ENCODE measurements at regions not wholly inside any gene's neighbourhood (a gene's known extent, or its start where the extent isn't known, plus 50 kb on each side); places are given as distances from the start of the nearest gene placed in this dataset.

- H3K27me3 Mint-ChIP-seq (ENCODE audit: insufficient read depth) = peaks cover 2% of the 10 kb centered on the region
- no peak overlapping the region for H3K27ac ChIP-seq (ENCODE audit: low read depth, low read length)
- 90 to 93% methylated on average over 6 to 14 of the region's 14 CpGs for WGBS, 2 experiments (ENCODE audit: insufficient coverage in 1 of 2, insufficient read length in 1 of 2)
- H3K9ac ChIP-seq (ENCODE audit: extremely low read depth, low read length, poor library complexity, severe bottlenecking) = no peak overlapping the region
- H3K36me3 ChIP-seq (ENCODE audit: control insufficient read depth, insufficient read depth, low read length) = no peaks in the 10 kb centered on the region
- no peak overlapping the region for H3K4me3 ChIP-seq (ENCODE audit: low read length)
- TF ChIP-seq CTCF (conservative IDR thresholded peaks at IDR 0.05) = no peak
- H3K27ac Mint-ChIP-seq = no peak overlapping the region
- DNase-seq = no peak
- no peaks in the 10 kb centered on the region for H3K4me1 Mint-ChIP-seq
- no peaks in the 10 kb centered on the region for H3K27me3 ChIP-seq (ENCODE audit: control insufficient read depth, insufficient read depth, low read length, poor library complexity, severe bottlenecking)
- H3K4me3 Mint-ChIP-seq = no peak overlapping the region
- H3K4me1 ChIP-seq (ENCODE audit: control insufficient read depth, insufficient read depth, low read length) = no peaks in the 10 kb centered on the region
- H3K36me3 Mint-ChIP-seq (ENCODE audit: low read depth) = no peaks in the 10 kb centered on the region
- peaks cover 36% of the 10 kb centered on the region for H3K9me3 Mint-ChIP-seq
- H3K9me3 ChIP-seq (ENCODE audit: control insufficient read depth, low read length) = peaks cover 20% of the 10 kb centered on the region
These were observed 278.0 kb downstream of the SMOC2 start for GRCh38 chr6:168718821-168719475.

Measured in endodermal cell (in vitro differentiated cells).